GM23338 (cell line): ENCODE measurements at regions not wholly inside any gene's neighbourhood (a gene's known extent, or its start where the extent isn't known, plus 50 kb on each side); places are given as distances from the start of the nearest gene placed in this dataset.

Source experiments
- ATAC-seq: fragments of 200-7000 bp; cut with Tn5 transposase; 3 replicates; pipeline ENCODE4 v1.9.1; 2020
- DNase-seq: peaks from one replicate; pipeline ENCODE4 v3.0.0-alpha.2; 2015; ENCODE audit warnings: low spot score
- H2AFZ ChIP-seq: fragments of 200-600 bp; sonication (generic); 2 replicates; pipeline ENCODE4 v1.8.0; 2016; ENCODE audit warnings: antibody characterized with exemption, mild to moderate bottlenecking, moderate library complexity
- H3F3A ChIP-seq: fragments of 200-600 bp; sonication (generic); replicated peaks from 2 replicates; pipeline ENCODE4 v1.8.0; 2017; ENCODE audit warnings: antibody characterized with exemption, mixed run types, low read depth
- H3K27ac ChIP-seq: fragments of 200-600 bp; sonication (generic); 2 replicates; pipeline ENCODE4 v1.6.1; 2016; ENCODE audit warnings: low read depth
- H3K27me3 ChIP-seq: fragments of 200-600 bp; sonication (generic); 2 replicates; pipeline ENCODE4 v1.8.0; 2016; ENCODE audit warnings: mild to moderate bottlenecking, mixed run types, moderate library complexity; ENCODE audit not compliant: insufficient read depth
- H3K36me3 ChIP-seq: fragments of 200-600 bp; sonication (generic); 2 replicates; pipeline ENCODE4 v1.8.0; 2016; ENCODE audit warnings: mild to moderate bottlenecking; ENCODE audit not compliant: insufficient read depth
- H3K4me1 ChIP-seq: fragments of 200-600 bp; sonication (generic); 2 replicates; pipeline ENCODE4 v1.8.0; 2016; ENCODE audit warnings: mild to moderate bottlenecking, moderate library complexity; ENCODE audit not compliant: insufficient read depth
- H3K4me2 ChIP-seq: fragments of 200-600 bp; sonication (generic); 2 replicates; pipeline ENCODE4 v1.7.1; 2017; ENCODE audit warnings: mixed run types
- H3K4me3 ChIP-seq: fragments of 200-600 bp; sonication (generic); 2 replicates; pipeline ENCODE4 v1.6.1; 2016; ENCODE audit warnings: mixed run types
- H3K79me2 ChIP-seq: fragments of 200-600 bp; sonication (generic); replicated peaks from 2 replicates; pipeline ENCODE4 v1.8.0; 2017; ENCODE audit warnings: mild to moderate bottlenecking; ENCODE audit not compliant: insufficient read depth
- H3K9me2 ChIP-seq: fragments of 200-600 bp; sonication (generic); 2 replicates; pipeline ENCODE4 v1.8.0; 2017; ENCODE audit not compliant: insufficient read depth
- H4K20me1 ChIP-seq: fragments of 200-600 bp; sonication (generic); replicated peaks from 2 replicates; pipeline ENCODE4 v1.8.0; 2017; ENCODE audit warnings: mild to moderate bottlenecking; ENCODE audit not compliant: insufficient read depth
- H3K27ac Mint-ChIP-seq: 2 replicates; pipeline ENCODE4 v1.8.0; 2020; ENCODE audit warnings: inconsistent platforms, mild to moderate bottlenecking, moderate library complexity, mixed read lengths
- H3K27me3 Mint-ChIP-seq: 3 replicates; pipeline ENCODE4 v1.8.0; 2022; ENCODE audit warnings: low read depth, mild to moderate bottlenecking, moderate library complexity, mixed read lengths, inconsistent platforms; ENCODE audit not compliant: insufficient read depth, poor library complexity
- H3K36me3 Mint-ChIP-seq: 3 replicates; pipeline ENCODE4 v1.8.0; 2021; ENCODE audit warnings: low read depth, mild to moderate bottlenecking, inconsistent platforms, moderate library complexity, mixed read lengths
- H3K4me1 Mint-ChIP-seq: 3 replicates; pipeline ENCODE4 v1.8.0; 2020; ENCODE audit warnings: mild to moderate bottlenecking, inconsistent platforms, mixed read lengths
- H3K4me3 Mint-ChIP-seq: 3 replicates; pipeline ENCODE4 v1.8.0; 2021; ENCODE audit warnings: moderate library complexity, mild to moderate bottlenecking, inconsistent platforms, mixed read lengths
- H3K9me3 Mint-ChIP-seq: 3 replicates; pipeline ENCODE4 v1.8.0; 2020; ENCODE audit warnings: moderate library complexity, mild to moderate bottlenecking, inconsistent platforms, mixed read lengths
- CREB1 ChIP-seq: fragments of 250-450 bp; sonication (Bioruptor Pico); IDR thresholded peaks from 2 replicates; pipeline ENCODE4 v1.5.0; 2020; ENCODE audit warnings: low read depth, mild to moderate bottlenecking, moderate library complexity
- CTCF ChIP-seq, 2 experiments: fragments of 200-600 bp in 1 of 2; sonication (generic) in 1 of 2; conservative IDR thresholded peaks; 2 replicates each; pipeline versions ENCODE4 v1.5.1 to v1.6.1; 2016 to 2017; ENCODE audit warnings: antibody characterized with exemption in 2 of 2, low read depth in 2 of 2, mild to moderate bottlenecking in 2 of 2, moderate library complexity in 1 of 2
- EZH2phosphoT487 ChIP-seq: fragments of 200-600 bp; sonication (generic); IDR thresholded peaks from one replicate; pipeline ENCODE4 v1.8.1; 2018; ENCODE audit warnings: antibody characterized with exemption; ENCODE audit not compliant: unreplicated experiment
- JUNB ChIP-seq: IDR thresholded peaks from one replicate; pipeline ENCODE4 v1.6.1; 2016; ENCODE audit warnings: antibody characterized with exemption; ENCODE audit not compliant: unreplicated experiment
- NANOG ChIP-seq: IDR thresholded peaks from 2 replicates; pipeline ENCODE4 v1.6.1; 2016; ENCODE audit warnings: antibody characterized with exemption, borderline replicate concordance
- POLR2AphosphoS5 ChIP-seq: IDR thresholded peaks from 2 replicates; pipeline ENCODE4 v1.6.1; 2016; ENCODE audit warnings: antibody characterized with exemption, low read depth
- REST ChIP-seq: IDR thresholded peaks from one replicate; pipeline ENCODE4 v1.6.1; 2018; ENCODE audit warnings: antibody characterized with exemption; ENCODE audit not compliant: unreplicated experiment
- STAT1 ChIP-seq: IDR thresholded peaks from one replicate; pipeline ENCODE4 v1.6.1; 2016; ENCODE audit warnings: antibody characterized with exemption; ENCODE audit not compliant: unreplicated experiment
- ZNF114 ChIP-seq: fragments of 250-450 bp; sonication (Bioruptor Pico); IDR thresholded peaks from 2 replicates; pipeline ENCODE4 v1.5.0; 2020; ENCODE audit warnings: mild to moderate bottlenecking, moderate library complexity
- ZNF331 ChIP-seq: fragments of 250-450 bp; sonication (Bioruptor Pico); IDR thresholded peaks from 2 replicates; pipeline ENCODE4 v1.5.0; 2020; ENCODE audit warnings: low read depth, mild to moderate bottlenecking, moderate library complexity
- ZNF462 ChIP-seq: fragments of 250-450 bp; sonication (Bioruptor Pico); IDR thresholded peaks from 2 replicates; pipeline ENCODE4 v1.5.0; 2020; ENCODE audit warnings: mild to moderate bottlenecking, moderate library complexity

- no peaks in the 10 kb centered on the region for H3K9me2 ChIP-seq
- DNase-seq (no peak), ATAC-seq (no peak)
- H4K20me1 ChIP-seq, result no peaks in the 10 kb centered on the region
- H3K4me3 ChIP-seq, result no peak overlapping the region
- H3K27ac Mint-ChIP-seq, result no peak overlapping the region
- no peaks in the 10 kb centered on the region for H3K9me3 Mint-ChIP-seq
- H3K4me2 ChIP-seq, result no peak overlapping the region
- H3F3A ChIP-seq, result no peaks in the 10 kb centered on the region
- no peaks in the 10 kb centered on the region for H3K27me3 Mint-ChIP-seq
- no peaks in the 10 kb centered on the region for H3K27me3 ChIP-seq
- TF ChIP-seq ZNF462 (CRISPR knock-in tag), result no peak
- H3K36me3 Mint-ChIP-seq, result no peaks in the 10 kb centered on the region
- no peaks in the 10 kb centered on the region for H3K36me3 ChIP-seq
- no peak overlapping the region for H3K4me3 Mint-ChIP-seq
- H2AFZ ChIP-seq, result no peak overlapping the region
- H3K4me1 Mint-ChIP-seq, result no peaks in the 10 kb centered on the region
- no peaks in the 10 kb centered on the region for H3K4me1 ChIP-seq
- no peaks in the 10 kb centered on the region for H3K79me2 ChIP-seq
- no peak overlapping the region for H3K27ac ChIP-seq
Measured at GRCh38 chr12:41802803-41803202, 341.9 kb downstream of the GXYLT1 start.

- no peaks in the 10 kb centered on the region for H3K4me1 ChIP-seq
- ATAC-seq (no peak), DNase-seq (no peak)
- Mint-ChIP-seq H3K27me3 (no peaks in the 10 kb centered on the region), H3K36me3 (no peaks in the 10 kb centered on the region), H3K9me3 (no peaks in the 10 kb centered on the region), H3K4me3 (no peak overlapping the region), H3K27ac (no peak overlapping the region), H3K4me1 (no peaks in the 10 kb centered on the region)
- no peaks in the 10 kb centered on the region for H3F3A ChIP-seq
- no peak overlapping the region for H3K27ac ChIP-seq
- H3K9me2 ChIP-seq, result no peaks in the 10 kb centered on the region
- H2AFZ ChIP-seq, result no peak overlapping the region
- H4K20me1 ChIP-seq, result no peaks in the 10 kb centered on the region
- no peaks in the 10 kb centered on the region for H3K27me3 ChIP-seq
- H3K4me3 ChIP-seq, result no peak overlapping the region
- H3K79me2 ChIP-seq, result no peaks in the 10 kb centered on the region
- no peaks in the 10 kb centered on the region for H3K36me3 ChIP-seq
- no peak overlapping the region for H3K4me2 ChIP-seq
- no peak for TF ChIP-seq EZH2phosphoT487
- TF ChIP-seq POLR2AphosphoS5, result no peak
- TF ChIP-seq ZNF114 (CRISPR knock-in tag), result no peak
- TF ChIP-seq CTCF (conservative IDR thresholded peaks at IDR 0.05; ENCODE audit: low read depth in 2 of 2), result no peak
- TF ChIP-seq CREB1, result no peak
- TF ChIP-seq NANOG, result no peak
- no peak for TF ChIP-seq ZNF331
- no peak for TF ChIP-seq REST
- TF ChIP-seq JUNB, result no peak
- TF ChIP-seq STAT1, result no peak
Measured at GRCh38 chr12:41801261-41801660, 343.4 kb downstream of the GXYLT1 start.
